ENCODE measurements at regions not wholly inside any gene's neighbourhood (a gene's known extent, or its start where the extent isn't known, plus 50 kb on each side); places are given as distances from the start of the nearest gene placed in this dataset.

- DNase-seq (ENCODE audit: low read depth in 1 of 2, low spot score in 1 of 2), result no peak
Observed at GRCh38 chr10:5305374-5305773, 59.4 kb upstream of the UCN3 start.

- no peak for DNase-seq (ENCODE audit: low read depth in 1 of 2, low spot score in 1 of 2)
Observed at GRCh38 chr10:5310914-5311313, 53.9 kb upstream of the UCN3 start.

DNA sequence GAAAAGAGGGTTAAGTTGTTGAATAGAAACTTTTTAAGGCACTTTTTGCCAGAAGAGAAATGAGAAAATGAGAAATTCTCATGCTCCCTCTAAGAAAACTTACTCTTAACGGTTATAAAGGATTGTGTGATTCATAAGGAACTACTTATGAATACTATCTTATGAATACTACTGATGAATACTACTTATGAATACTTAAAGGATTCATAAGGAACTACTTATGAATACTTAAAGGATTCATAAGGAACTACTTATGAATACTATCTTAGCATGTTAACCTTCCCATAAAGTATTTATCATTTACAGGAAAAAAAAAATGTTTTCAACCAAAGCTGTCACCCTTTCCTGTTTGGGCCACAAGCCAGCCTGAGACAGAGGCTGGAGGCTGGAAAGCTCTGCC is 53.1 kb upstream of the UCN3 start:
- DNase-seq (ENCODE audit: low read depth in 1 of 2, low spot score in 1 of 2), result no peak

GRCh38 chr10:5314840-5315239 is 49.9 kb upstream of the UCN3 start:
- no peak for DNase-seq (ENCODE audit: low read depth in 1 of 2, low spot score in 1 of 2)
